Dedifferentiated amniotic fluid mesenchymal stem cell (primary cell): ENCODE measurements at regions not wholly inside any gene's neighbourhood (a gene's known extent, or its start where the extent isn't known, plus 50 kb on each side); places are given as distances from the start of the nearest gene placed in this dataset.
"Not testable (repeated sequence)": the region's sequence is repeated elsewhere in the genome, so short reads cannot be mapped to it uniquely, and the experiment has no call there.

Source experiments
- DNase-seq: peaks from one replicate; pipeline ENCODE4 v3.0.0-alpha.2; 2016; ENCODE audit errors: extremely low spot score

GRCh38 chr4:55696424-55696823 lies 60.3 kb upstream of the NMU start:
- DNase-seq: not testable (repeated sequence)

- peak; percentile 34 for DNase-seq
These were observed 70.4 kb upstream of the NMU start for GRCh38 chr4:55706541-55706940.

- DNase-seq: no peak
These were observed 71.4 kb upstream of the NMU start for GRCh38 chr4:55707507-55707906.

DNA sequence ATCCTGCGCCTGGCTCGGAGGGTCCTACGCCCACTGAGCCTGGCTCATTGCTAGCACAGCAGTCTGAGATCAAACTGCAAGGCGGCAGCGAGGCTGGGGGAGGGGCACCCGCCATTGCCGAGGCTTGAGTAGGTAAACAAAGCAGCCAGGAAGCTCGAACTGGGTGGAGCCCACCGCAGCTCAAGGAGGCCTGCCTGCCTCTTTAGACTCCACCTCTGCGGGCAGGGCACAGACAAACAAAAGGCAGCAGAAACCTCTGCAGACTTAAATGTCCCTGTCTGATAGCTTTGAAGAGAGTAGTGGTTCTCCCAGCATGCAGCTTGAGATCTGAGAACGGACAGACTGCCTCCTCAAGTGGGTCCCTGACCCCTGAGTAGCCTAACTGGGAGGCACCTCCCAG lies 71.9 kb upstream of the NMU start:
- not testable (repeated sequence) for DNase-seq

GRCh38 chr4:55712835-55713234 lies 76.7 kb upstream of the NMU start:
- not testable (repeated sequence) for DNase-seq

GRCh38 chr4:55721651-55722050 lies 85.6 kb upstream of the NMU start:
- DNase-seq: no peak

GRCh38 chr4:55722132-55722531 lies 86.0 kb upstream of the NMU start:
- DNase-seq: no peak

DNA sequence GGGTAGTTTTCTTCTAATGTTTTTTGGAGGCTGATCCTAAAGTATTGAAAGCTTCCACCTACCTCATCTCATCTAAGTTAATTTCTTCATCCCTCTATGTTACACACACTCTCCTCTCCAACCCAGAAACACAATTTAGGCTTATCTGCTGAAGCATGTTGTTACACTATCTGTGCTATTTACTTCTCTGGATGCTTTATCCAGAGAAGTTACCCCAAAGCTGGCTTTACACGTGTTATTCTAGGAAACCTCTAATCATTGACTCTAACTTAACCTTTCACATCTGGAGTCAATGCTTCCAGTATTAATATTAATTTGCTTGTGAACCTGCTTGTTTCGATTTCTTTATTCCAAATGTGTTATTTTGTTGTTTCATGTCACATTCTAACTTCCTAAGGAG lies 87.3 kb upstream of the NMU start:
- no peak for DNase-seq

DNA sequence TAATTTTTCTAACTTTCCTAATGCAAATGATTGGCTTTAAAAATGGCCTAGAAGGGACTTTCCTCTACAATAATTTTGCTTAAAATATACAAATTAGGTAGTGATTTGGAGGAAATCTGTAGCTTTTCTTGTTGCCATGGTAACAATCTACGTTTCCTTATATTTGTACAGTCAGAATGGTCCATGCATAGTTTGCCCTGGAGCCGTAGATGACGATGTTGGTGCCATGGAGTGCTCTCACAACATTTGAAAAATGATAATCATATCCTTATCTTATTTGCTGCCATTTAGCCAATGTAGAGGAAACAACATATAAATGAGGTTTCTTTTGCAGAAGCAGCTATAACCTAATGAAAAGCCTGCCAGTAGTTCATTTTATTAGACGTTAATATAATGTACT lies 89.0 kb upstream of the NMU start:
- DNase-seq: no peak

DNA sequence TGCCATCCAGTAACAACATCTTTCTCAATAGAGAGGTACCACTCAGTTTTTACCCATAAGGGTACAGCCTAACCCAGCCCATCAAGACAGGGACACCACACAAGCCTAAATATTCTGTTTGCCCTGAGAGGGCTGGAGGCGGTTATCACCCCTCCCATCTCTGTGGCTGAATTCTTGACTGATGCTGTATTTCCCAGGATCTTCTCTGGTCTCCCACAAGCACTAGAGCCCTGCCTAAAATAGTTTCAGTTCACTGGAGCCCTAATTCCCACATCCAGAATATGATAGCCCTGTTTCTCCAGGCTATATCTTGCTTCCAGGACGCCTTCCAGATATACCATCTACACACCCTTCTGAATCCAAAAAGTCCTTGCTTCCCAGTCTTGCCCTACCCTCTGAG lies 91.6 kb upstream of the NMU start:
- no peak for DNase-seq

GRCh38 chr4:55729351-55730279 lies 90.0 kb upstream of the EXOC1L start:
- no peak for DNase-seq

- no peak for DNase-seq
These were observed 89.2 kb upstream of the EXOC1L start for GRCh38 chr4:55730280-55730931.

DNA sequence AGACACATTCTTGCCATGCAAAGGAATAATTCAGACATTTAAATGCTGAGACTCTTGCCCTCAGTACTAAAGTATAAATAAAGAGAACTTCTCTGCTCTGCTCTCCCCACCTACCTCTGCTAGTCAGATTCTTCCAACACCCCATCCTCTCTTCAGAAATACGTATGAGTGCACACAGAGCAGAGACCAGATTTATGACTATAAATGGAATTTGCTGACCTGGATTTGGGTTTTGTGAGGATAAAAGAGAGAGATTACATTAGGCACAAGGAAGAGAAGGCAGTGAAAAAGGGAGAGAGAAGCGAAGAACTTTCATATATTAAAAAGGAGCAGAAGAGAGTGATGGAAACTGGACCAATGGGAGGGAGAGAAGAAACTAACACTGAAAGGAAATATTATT lies 87.6 kb upstream of the EXOC1L start:
- no peak for DNase-seq

GRCh38 chr4:55732864-55733263 lies 86.7 kb upstream of the EXOC1L start:
- DNase-seq: no peak

DNA sequence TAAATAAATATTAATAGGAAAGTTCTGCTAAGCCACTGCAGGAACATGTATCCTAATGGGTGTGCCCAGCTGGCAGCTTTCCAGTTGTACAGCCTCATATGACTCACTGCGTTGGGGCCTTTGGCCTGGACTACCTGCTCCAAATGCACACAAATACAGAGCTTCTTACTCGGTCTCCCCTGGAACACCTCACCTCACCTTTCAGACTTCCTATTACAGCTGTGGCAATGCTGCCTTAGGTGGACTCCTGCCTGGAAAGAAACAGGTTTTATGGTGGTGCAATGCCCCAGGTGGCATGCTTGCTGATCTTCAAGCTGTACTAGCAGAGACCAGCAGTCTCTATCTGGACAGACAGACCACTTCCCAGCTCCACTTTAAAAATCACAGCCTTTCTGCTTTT lies 85.7 kb upstream of the EXOC1L start:
- no peak for DNase-seq

- no peak for DNase-seq
These were observed 82.9 kb upstream of the EXOC1L start for GRCh38 chr4:55736605-55737183.

- DNase-seq: no peak
These were observed 76.9 kb upstream of the EXOC1L start for GRCh38 chr4:55742655-55743202.

DNA sequence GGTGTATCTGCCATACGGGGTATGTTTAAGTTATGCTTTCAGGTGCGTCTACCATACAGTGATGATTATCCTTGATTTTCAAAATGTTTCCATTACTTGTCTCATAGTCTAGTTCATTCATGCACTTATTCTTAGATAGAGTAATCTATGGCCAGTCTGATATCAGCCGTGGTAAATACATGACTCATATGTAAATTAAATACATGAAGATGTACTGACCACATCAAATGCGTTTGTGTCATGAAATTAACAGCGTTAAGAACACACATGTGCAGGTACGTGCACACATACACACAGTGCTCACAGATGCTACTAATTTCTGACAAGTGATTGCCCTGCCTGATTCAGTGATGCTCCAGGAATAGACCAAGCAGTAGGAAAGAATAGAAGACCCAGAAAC lies 75.2 kb upstream of the EXOC1L start:
- no peak for DNase-seq

DNA sequence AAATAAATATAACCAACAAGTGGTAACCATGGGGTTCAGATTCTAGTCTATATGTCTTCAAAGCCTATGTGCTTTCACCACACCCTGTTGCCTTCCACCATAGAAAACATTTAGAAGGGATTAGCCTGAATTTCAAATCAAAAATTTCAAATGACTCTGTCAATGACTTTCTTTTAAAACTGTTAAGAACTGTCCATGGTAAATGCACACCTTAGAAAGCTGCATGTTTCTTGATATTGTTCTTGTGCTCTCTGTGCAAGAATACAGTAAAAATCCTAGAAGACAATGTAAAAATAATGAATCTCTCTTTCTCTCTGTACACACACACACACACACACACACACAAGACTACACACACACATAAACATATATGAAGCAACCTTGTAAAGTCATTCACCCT lies 74.6 kb upstream of the EXOC1L start:
- DNase-seq: no peak

GRCh38 chr4:55747793-55748192 lies 71.8 kb upstream of the EXOC1L start:
- no peak for DNase-seq

GRCh38 chr4:55749666-55750065 lies 69.9 kb upstream of the EXOC1L start:
- DNase-seq: no peak

DNA sequence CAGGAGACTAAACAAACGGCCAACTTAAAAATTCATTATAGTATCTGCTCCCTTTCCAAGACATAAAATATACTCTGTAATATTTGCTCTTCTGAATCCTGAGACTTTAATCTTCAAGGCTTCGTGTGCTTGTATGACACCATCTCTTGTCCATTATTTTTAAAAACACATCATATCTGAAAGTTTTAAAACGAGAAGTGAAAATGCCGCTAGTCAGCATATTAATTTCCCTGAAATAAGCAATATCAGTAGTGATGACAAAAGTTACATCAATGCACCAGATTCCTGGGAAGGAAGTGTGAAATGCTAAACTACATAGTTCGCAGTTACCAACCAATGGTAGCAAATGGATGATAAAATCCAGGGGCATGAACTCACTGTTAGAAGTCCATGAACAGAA lies 66.8 kb upstream of the EXOC1L start:
- no peak for DNase-seq

- DNase-seq: no peak
These were observed 65.7 kb upstream of the EXOC1L start for GRCh38 chr4:55753856-55754255.
